Spleen (tissue), 11 donors: ENCODE measurements at regions not wholly inside any gene's neighbourhood (a gene's known extent, or its start where the extent isn't known, plus 50 kb on each side); places are given as distances from the start of the nearest gene placed in this dataset.

Source experiments
- DNase-seq: peaks from one replicate; pipeline ENCODE4 v3.0.0-alpha.2; 2020
- H3K27ac ChIP-seq, 8 donors: fragments of 200-600 bp; sonication (generic) in 7 of 8; 1 replicate in 4 of 8; 2 replicates in 4 of 8; pipeline versions ENCODE4 v1.5.0 to v1.8.0; 2016 to 2021; ENCODE audit warnings: inconsistent platforms in 4 of 8, mild to moderate bottlenecking in 4 of 8, moderate library complexity in 1 of 8
- H3K27me3 ChIP-seq, 7 donors: fragments of 200-600 bp; sonication (generic) in 6 of 7; replicated peaks in 1 of 7; 1 replicate in 4 of 7; 2 replicates in 3 of 7; pipeline versions ENCODE4 v1.5.0 to v1.8.0; 2016 to 2021; ENCODE audit warnings: inconsistent platforms in 3 of 7, mild to moderate bottlenecking in 1 of 7
- H3K36me3 ChIP-seq, 6 donors: fragments of 200-600 bp; sonication (generic) in 5 of 6; 1 replicate in 4 of 6; 2 replicates in 2 of 6; pipeline versions ENCODE4 v1.5.0 to v1.8.0; 2016 to 2021; ENCODE audit warnings: inconsistent platforms in 2 of 6
- H3K4me1 ChIP-seq, 6 donors: fragments of 200-600 bp; sonication (generic) in 5 of 6; 1 replicate in 3 of 6; 2 replicates in 3 of 6; pipeline versions ENCODE4 v1.5.0 to v1.8.0; 2016 to 2021; ENCODE audit warnings: inconsistent platforms in 3 of 6
- H3K4me3 ChIP-seq, 8 donors: fragments of 200-600 bp; sonication (generic) in 7 of 8; 1 replicate in 4 of 8; 2 replicates in 4 of 8; pipeline versions ENCODE4 v1.5.0 to v1.8.0; 2016 to 2021; ENCODE audit warnings: inconsistent platforms in 4 of 8, mild to moderate bottlenecking in 4 of 8, moderate library complexity in 2 of 8
- H3K9me3 ChIP-seq, 8 donors: fragments of 200-600 bp; sonication (generic) in 7 of 8; 1 replicate in 4 of 8; 2 replicates in 4 of 8; pipeline versions ENCODE4 v1.5.0 to v1.8.0; 2016 to 2021; ENCODE audit warnings: inconsistent platforms in 4 of 8
- CTCF ChIP-seq, 11 experiments: fragments of 200-600 bp in 7 of 11; fragments of 450-650 bp in 4 of 11; sonication (generic) in 4 of 11; IDR thresholded peaks in 8 of 11; conservative IDR thresholded peaks in 3 of 11; 1 replicate in 7 of 11; 2 replicates in 4 of 11; pipeline versions ENCODE4 v1.4.0 to v1.8.0; 2016 to 2021; ENCODE audit warnings: antibody characterized with exemption in 11 of 11, inconsistent platforms in 4 of 11, mild to moderate bottlenecking in 1 of 11
- POLR2A ChIP-seq, 3 donors: fragments of 450-650 bp; IDR thresholded peaks; one replicate each; pipeline ENCODE4 v1.5.1; 2017; ENCODE audit warnings: antibody characterized with exemption in 3 of 3, mild to moderate bottlenecking in 1 of 3
- POLR2AphosphoS5 ChIP-seq, 3 donors: sonication (generic); formaldehyde crosslinking; IDR thresholded peaks; one replicate each; pipeline ENCODE4 v1.5.1; 2017; ENCODE audit warnings: antibody characterized with exemption in 3 of 3
- WGBS, 5 donors: extraction: QIAGEN DNeasy Blood & Tissue Kit in 3 of 5; methylation state at CpG; one replicate each; pipeline versions ENCODE4 v1.1.5 to v1.1.7; 2013 to 2018; 5-methylcytosine and 5-hydroxymethylcytosine counted together
- intact Hi-C: fragments of 100-400 bp; cut with DNase I; formaldehyde crosslinking; loops from one replicate; pipeline ENCODE4 v1.15.0; 2023; ENCODE audit warnings: low total_unique reads
- donor health status: healthy with polysubstance abuse.
- donor health status: DM: no; HTN: no; CAD: no; lungs with moderate emphysema.
- donor health status: DM: no; HTN: no; CAD: no.
- donor health status: Bipolar disorder and iron deficiency.
- donor health status: healthy.
- donor health status: DM: no; HTN: no; CAD: no.
- donor health status: DM: yes; HTN: yes; CAD: no.

GRCh38 chr2:226638576-226638975, 161.0 kb downstream of the IRS1 start:
- intact Hi-C loops = no loop called here
- no peak for TF ChIP-seq POLR2A (IDR thresholded peaks at IDR 0.05)
- no peak for TF ChIP-seq POLR2AphosphoS5 (IDR thresholded peaks at IDR 0.05)
- no peak for TF ChIP-seq CTCF (IDR thresholded peaks at IDR 0.05 in 8 of 11, conservative IDR thresholded peaks at IDR 0.05 in 3 of 11)
- WGBS, 5 donors = 81 to 88% (median 86%) methylated on average over 9 of the region's 9 CpGs

GRCh38 chr2:226637383-226637782, 162.2 kb downstream of the IRS1 start:
- no peak for DNase-seq
- H3K4me3 ChIP-seq = no peak overlapping the region
- peaks cover 0 to 19% (median 9%) of the 10 kb centered on the region in 8 donors for H3K9me3 ChIP-seq
- TF ChIP-seq POLR2AphosphoS5 (IDR thresholded peaks at IDR 0.05) = no peak
- TF ChIP-seq CTCF (IDR thresholded peaks at IDR 0.05 in 8 of 11, conservative IDR thresholded peaks at IDR 0.05 in 3 of 11) = no peak
- TF ChIP-seq POLR2A (IDR thresholded peaks at IDR 0.05) = no peak
- intact Hi-C loops = no loop called here
- WGBS, 5 donors = 92 to 100% (median 96%) methylated on average over 2 of the region's 2 CpGs
- H3K4me1 ChIP-seq = no peaks in the 10 kb centered on the region
- H3K27ac ChIP-seq = no peak overlapping the region
- H3K27me3 ChIP-seq = peaks cover 0 to 48% (median 11%) of the 10 kb centered on the region in 7 donors
- no peaks in the 10 kb centered on the region for H3K36me3 ChIP-seq

More at GRCh38 chr2:226638576-226638975, 161.0 kb downstream of the IRS1 start:
- Histone ChIP-seq H3K27ac (no peak overlapping the region), H3K4me1 (no peaks in the 10 kb centered on the region), H3K36me3 (no peaks in the 10 kb centered on the region), H3K9me3 (peaks cover 0 to 19% (median 9%) of the 10 kb centered on the region in 8 donors), H3K4me3 (no peak overlapping the region), H3K27me3 (peaks cover 0 to 43% (median 6%) of the 10 kb centered on the region in 7 donors)
- no peak for DNase-seq

GRCh38 chr2:226636586-226636985, 163.0 kb downstream of the IRS1 start:
- TF ChIP-seq POLR2A (IDR thresholded peaks at IDR 0.05) (no peak), CTCF (IDR thresholded peaks at IDR 0.05 in 8 of 11, conservative IDR thresholded peaks at IDR 0.05 in 3 of 11) (no peak), POLR2AphosphoS5 (IDR thresholded peaks at IDR 0.05) (no peak)
- 92 to 97% (median 93%) methylated on average over 2 of the region's 2 CpGs for WGBS, 5 donors
- H3K4me3 ChIP-seq = no peak overlapping the region
- H3K27me3 ChIP-seq = peaks cover 0 to 44% (median 12%) of the 10 kb centered on the region in 7 donors
- H3K36me3 ChIP-seq = no peaks in the 10 kb centered on the region
- DNase-seq = no peak
- no peak overlapping the region for H3K27ac ChIP-seq
- H3K9me3 ChIP-seq = peaks cover 0 to 19% (median 9%) of the 10 kb centered on the region in 8 donors
- H3K4me1 ChIP-seq = no peaks in the 10 kb centered on the region
- intact Hi-C loops = no loop called here

GRCh38 chr2:226634943-226635604, 164.5 kb downstream of the IRS1 start:
- no peak for DNase-seq
- H3K4me1 ChIP-seq = no peaks in the 10 kb centered on the region

More at GRCh38 chr2:226634943-226635604, 164.5 kb downstream of the IRS1 start:
- WGBS, 5 donors = 78 to 88% (median 86%) methylated on average over 4 of the region's 4 CpGs
- H3K36me3 ChIP-seq = no peaks in the 10 kb centered on the region
- no peak for TF ChIP-seq POLR2AphosphoS5 (IDR thresholded peaks at IDR 0.05)
- no peak for TF ChIP-seq CTCF (IDR thresholded peaks at IDR 0.05 in 8 of 11, conservative IDR thresholded peaks at IDR 0.05 in 3 of 11)
- TF ChIP-seq POLR2A (IDR thresholded peaks at IDR 0.05) = no peak
- intact Hi-C loops = no loop called here
- peaks cover 0 to 7% (median 0%) of the 10 kb centered on the region in 8 donors for H3K9me3 ChIP-seq
- no peak overlapping the region for H3K4me3 ChIP-seq
- H3K27me3 ChIP-seq = peaks cover 0 to 52% (median 7%) of the 10 kb centered on the region in 7 donors
- no peak overlapping the region for H3K27ac ChIP-seq
